Activated CD8-positive, alpha-beta memory T cell treated with anti-CD3 and anti-CD28 coated beads for 4 hours (primary cell): ENCODE measurements at regions not wholly inside any gene's neighbourhood (a gene's known extent, or its start where the extent isn't known, plus 50 kb on each side); places are given as distances from the start of the nearest gene placed in this dataset.

ENCODE experiments used
- DNase-seq, 2 donors: peaks; one replicate each; pipeline ENCODE4 v3.0.0-alpha.2; 2020; ENCODE audit warnings: low read depth in 2 of 2

DNA sequence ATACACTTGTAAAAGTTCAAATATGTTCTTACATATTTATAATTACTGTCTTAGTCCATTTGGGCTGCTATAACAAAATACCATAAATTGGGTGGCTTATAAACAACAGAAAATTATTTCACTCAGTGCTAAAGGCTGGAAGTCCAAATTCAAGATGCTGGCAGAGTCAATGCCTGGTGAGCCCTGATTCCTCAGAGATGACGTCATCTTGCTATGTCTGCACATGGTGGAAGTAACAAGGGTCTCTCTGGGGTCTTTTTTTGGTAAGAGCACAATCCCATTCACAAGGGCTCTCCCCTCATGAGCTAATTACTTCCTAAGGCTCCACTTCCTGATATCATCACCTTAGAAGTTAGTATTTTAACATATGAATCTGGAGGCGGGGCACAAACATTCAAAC, 108.0 kb upstream of the DUSP10 start:
- no peak for DNase-seq

DNA sequence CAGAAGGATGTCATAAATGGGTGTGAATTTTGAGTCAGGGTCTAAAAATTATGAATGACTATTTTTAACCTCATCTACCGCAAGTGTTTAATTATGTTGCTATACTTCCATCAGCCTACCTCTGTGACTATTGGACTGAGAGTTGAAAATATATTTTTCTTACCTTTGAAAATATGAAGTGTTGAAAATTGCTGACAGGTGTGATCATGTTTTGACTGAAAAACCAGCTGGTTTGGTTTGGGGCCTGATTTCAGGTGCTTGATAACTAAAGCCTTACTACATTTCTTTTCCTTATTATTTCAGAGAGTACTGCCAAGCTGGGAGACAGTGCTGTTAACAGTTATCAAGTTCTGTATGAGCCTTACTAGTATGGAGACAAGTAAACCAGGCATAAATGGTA, 107.2 kb upstream of the DUSP10 start:
- DNase-seq, result no peak

DNA sequence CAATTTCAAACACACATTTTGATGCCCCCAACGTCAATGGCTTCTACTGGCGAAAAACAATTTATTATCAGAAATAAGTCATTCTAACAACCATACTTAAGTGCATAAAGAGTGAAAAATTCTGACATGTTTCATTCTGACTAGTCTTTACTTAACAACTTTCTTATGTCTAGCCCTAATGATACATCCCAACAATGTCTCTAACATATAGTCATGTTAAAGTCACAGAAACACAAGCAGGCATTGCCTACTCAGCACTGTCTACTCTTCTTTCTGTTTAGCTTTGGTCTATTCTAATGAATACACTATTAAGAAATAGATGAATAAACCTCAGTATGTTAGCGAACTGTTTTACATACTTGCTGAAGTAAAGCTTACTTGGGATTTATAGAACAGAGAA, 105.8 kb upstream of the DUSP10 start:
- no peak for DNase-seq

DNA sequence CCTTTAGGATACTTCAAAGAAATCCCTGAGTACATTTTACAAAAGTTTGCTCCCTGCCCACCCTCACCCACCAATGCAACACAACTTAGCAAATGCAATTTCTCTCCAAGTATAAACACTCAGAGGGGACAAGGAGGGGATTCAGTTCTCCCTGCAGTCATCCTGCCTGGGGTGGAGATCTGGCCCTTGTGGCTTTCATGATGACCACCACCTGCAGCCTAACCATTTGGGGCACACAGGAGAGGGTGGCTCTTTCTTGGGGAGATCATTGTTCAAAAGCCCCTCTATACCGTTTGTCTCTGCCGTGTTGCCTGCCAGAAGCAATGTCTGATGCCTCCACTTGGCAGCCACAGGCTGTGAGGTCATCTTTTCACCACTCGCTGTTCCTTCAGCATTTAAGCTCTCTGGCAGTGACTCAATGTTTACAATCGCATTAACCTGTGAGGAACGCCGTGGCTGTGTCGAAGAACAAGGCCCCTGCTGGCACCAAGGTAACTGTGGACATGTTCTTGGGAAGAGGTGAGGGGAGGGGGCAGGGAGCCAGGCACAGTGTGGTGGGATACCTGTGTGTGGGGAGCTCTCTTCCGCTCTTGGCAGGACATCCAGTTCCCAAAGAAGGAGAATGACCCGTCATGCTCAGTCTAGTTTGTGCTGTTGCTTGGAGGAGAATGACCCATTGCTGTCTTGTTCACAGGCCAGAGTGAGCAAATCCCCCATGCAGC, 103.9 kb upstream of the DUSP10 start:
- no peak for DNase-seq

DNA sequence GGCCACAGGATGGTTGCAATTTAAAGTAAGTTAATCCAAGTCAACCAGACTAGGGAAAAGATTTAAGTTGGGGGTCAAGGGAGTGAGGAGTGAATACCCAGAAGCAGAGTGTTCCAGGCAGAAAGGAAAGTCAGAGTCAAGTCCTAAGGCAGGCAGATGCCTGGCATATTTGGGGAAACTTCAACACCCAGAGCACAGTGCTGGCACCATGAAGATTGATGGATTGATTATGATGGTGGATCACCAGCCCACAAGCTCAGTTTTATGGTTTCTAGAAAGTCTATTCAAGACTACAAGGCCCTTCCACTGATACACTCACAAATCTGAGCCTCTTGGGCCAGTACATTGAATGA, 100.1 kb upstream of the DUSP10 start:
- DNase-seq, result no peak

DNA sequence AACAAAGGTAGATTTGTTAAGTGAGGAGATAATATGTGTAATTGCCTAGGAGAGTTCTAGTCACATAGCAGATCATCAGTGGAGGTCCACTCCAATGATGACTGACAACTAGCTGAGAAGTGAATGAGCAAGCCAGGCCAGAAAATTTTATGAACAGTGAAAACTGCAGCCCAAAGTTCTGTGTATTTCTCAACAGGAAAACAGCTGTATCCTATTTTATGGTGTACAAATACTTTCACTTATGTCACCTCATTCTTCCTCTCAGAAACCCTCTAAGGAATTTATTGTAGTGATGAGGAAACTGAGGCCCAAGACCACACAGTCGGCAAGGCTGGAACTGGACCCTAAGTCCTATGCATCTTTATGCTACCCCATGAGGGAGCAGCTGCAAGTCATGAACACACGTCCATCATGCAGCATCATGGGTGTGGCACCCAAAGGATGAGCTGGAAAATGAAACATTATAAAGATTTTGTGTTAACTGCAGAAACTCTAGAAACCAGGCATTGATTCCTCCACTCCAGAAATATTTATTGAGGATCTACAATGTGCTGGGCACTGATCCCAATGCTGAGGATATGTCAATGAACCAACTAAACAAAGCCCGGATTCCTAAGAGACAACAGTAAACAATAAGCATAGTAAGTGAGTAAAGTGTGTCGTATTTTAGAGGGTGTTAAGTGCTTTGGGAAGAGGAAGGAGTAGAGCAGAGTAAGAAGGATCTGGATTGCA, 99.5 kb upstream of the DUSP10 start:
- DNase-seq, result no peak

DNA sequence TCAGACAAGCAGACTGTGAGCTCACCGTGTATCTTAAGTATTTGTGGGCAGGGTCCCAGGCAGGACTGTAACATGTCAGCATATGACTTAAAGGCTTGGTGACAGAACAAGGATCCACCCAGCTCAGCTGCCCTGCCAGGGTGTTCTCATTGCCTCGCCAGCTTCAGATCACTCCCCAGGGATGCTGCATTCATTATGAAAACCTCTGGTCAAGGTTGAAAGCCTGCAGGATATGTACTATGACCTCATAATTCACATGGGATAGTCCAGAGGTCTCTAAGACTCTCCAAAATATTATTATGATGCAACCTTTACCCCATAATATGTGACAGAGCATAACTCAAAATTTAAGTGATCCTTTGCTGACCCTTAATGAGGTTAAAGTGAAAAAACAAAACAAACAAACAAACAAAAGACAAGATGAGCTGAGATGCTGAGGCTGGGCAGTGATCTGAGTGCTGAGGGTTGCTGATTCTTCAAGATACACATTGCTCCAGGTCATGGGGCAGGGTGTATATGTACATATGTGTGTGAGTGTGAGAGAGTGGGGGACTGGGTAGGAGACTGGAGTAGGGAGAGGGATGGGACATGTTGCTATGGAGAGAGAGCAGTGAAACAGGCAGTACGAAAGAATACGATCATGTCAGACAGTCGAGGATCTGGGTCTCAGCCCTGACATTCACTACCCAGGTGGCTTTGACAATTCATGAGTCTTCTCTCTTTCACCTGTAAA, 98.8 kb upstream of the DUSP10 start:
- no peak for DNase-seq

DNA sequence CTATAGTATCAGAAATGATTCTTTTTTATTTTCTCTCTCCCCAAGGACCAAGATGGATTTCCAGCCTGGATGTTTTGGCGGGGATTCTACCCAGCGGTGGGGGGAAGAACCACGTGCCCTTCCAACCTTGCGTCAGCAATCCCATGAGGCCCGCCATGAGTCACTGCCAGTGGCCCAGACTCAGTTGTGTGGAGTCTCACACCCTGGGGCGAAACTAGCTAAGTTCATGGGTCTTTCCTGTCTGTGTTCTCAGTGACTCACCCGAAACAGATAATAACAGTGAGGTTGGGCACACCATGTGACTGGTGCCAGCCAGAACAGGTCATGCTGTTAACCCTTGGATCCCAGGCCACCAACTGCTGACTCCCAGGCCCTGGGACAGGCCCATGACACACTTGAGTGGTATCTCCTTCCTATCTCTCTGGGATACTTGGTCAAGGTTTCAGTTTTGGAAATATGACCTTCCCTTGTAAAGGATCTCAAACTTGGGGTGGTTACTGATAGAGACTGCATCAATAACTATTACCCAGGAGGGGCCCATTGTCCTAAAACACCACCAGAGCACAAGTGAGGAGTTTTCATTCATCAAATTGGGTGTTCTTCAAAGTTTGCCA, 98.0 kb upstream of the DUSP10 start:
- DNase-seq, result peak; percentile 64 to 68

DNA sequence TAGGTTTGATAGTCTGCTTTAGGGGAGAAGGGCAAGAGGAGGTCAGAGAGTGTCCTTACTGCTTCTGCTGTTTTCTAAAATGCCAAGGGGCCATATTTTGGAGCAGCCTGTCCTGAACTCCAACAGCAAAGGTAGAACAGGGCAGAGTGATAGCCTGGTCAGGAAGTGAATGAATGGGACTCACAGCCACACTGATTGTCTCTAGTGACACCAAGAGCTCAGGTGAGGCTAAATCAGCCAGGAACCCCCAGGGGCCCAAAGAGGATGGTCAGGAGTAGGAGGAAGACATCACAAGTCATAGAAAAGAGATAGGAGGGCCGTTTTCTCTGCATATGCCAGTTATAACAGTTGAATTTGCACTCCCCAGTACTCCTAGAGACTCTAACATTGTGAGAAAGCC, 97.4 kb upstream of the DUSP10 start:
- no peak for DNase-seq

DNA sequence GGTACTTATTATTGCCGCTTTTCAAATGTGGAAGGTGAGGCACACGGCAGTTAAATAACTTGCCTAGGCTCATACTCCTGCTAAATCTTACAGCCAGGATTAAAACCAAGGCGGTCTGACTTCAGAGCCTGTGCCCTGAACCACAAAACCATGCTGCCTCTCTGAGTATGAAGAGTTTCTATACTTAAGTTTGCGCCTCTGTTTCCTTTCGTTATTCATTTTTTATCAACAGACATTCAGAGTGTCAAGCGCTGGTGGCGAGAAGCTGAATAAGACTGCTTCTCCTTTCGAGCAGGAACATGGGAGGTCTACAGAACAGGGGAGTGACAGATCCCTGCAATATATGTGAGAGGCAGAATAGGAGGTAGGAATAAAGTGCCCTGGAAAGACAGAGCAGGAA, 96.0 kb upstream of the DUSP10 start:
- no peak for DNase-seq

DNA sequence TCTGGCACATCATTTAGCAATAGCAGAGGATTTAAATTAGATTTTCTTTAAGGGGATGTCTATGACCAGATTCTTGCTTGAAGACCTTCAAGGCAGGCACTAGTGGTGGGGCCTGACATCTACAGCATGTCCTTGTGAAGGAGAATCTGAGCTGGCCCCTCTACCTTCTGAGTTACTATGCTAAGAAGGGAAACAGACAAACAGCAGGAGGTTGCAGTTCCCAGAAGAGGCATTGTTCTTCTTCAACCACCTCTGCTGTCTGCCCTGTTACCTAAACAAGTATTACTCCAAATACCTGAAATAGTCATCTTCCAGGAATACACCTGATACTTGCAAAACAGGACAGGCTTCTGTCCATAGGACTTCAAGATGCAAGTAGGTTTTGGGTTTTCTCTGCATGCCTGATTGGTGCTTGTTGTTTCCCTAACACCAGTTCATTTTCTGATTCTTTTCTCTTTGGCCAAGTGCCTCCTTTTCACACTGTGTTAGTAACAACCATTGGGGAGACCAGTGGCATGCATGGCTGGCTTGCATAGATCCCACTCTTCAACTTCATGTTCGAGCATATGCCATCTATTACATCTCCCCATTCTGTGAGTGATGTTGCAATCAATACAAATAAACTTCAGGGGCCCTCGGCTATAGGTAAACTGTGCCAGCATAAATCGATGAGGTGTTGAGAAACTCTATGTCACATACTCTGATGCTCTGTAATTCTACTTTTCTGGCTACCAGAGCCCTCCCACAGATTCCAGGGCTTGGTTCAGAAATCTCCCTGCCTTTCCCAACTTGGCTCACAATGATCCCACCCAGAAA, 93.0 kb upstream of the DUSP10 start:
- no peak for DNase-seq

DNA sequence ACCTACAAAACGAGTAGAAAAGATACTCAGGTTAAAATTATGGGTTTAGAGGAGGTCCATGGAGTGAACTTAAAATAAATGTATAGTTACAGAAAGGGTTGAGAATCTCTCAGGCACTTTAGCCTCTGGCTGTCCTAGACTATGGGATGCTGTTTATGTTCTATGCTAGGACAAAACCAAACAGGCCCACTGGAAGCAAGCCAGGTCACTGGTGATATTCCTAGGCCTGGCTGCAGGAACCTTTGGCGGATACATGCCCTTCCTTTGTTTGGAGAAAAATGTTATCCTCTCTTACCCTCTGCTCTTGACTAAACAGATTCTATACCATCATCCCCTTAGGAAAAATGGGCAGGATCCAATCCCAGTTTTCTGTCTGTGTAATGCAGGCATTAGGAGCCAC, 90.7 kb upstream of the DUSP10 start:
- no peak for DNase-seq

DNA sequence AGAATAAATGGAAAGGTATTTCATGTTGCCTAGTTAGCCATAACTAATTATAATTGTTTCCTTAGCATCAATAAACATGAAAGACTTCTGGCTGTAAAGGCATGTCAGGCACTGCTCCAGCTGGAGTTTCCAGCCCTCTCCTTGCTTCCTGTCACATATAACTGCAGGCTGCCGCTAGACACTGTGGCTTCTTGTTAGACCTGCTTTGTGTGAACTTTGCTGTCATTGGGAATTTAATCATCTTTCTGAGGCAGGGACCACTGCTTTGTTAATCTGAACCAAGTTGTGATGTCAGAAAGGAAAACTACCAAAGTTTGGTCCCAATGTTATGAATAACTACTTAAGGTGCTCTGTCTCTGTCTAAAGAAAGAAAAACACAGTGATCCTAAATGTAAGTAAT, 90.3 kb upstream of the DUSP10 start:
- no peak for DNase-seq

DNA sequence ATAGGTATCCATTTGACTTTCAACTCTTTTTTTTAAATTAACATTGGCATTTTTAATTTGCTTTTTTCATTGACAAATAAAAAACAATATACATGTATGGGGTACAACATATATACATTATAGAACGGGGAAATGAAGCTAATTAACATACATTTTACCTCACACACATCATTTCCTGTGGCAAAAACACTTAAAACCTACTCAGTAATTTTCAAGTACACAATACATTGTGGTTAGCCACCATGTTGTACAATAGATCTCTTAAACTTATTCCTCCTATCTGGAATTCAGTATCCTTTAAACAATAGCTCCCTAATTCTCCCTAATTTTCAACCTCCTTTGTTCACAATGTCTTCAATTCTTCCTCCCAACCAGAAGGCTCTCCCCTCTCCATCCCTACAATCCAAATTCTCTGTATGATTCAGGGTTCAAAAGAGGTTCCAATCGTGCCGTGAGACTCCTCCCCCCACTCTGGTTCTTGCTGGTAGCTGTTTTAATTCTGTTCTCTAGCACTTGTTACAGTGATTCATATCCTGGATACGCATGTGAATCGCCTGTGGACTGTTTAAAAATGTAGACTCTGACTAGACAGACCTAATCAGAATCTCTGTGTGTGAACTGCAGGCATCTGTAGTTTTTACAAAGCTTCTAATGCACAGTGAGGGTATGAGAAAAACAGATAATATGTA, 87.6 kb upstream of the DUSP10 start:
- peak in 1 of 2 donors; percentile 17 for DNase-seq

DNA sequence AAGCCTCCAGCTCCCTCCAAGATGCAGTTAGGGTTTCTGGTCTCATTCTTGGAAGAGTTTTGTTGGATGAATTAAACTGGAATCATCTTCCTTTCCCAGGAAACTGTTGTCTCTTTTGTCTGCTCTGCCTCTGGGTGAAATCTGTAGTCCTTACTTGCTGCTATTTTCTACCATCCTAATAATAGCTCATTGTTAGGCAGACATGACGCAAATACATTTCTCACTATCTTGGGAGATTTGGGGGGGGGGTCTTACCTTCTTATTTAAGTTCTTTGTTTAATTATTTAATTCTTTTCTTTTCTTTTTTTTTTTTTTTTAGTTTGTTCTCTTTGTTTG, 85.4 kb upstream of the DUSP10 start:
- DNase-seq, result no peak

DNA sequence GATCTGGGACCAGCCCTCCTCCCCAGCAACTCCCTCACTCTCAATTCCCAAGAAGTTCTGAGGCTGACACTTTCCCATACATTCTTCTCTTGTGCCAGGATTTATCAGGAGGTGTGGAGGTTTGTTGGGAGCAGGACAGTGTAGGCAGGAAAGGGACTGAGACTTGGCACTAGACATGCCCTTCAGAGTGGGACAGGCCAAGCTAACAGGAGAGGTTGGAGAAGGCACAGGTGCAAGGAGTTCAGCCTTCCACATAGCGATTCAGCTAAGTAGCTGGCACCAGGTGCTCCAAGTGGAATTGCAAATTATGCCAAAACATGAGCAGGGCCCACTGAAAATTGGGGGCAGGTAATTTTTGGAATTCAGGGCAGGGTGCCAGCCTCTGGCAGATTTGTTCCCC, 83.0 kb upstream of the DUSP10 start:
- no peak for DNase-seq

DNA sequence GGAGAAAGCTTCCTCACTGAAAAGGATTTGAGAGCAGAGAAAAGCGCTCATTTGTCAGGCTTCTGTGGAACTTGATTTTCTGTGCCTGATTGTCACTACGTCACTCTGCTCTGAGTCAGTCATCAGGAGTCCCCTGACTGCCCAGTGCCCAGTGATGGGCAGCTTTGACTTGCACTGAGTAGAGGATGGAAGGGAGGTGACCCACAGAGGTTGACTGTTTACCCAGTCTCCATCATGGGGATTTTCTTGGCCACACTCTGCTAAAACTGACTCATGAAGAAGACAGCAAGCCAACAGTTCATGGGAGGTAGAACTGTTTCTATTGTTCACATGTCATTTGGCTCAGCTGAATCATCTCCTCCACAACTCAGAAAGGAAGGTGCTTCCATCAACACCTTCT, 82.1 kb upstream of the DUSP10 start:
- DNase-seq, result no peak

DNA sequence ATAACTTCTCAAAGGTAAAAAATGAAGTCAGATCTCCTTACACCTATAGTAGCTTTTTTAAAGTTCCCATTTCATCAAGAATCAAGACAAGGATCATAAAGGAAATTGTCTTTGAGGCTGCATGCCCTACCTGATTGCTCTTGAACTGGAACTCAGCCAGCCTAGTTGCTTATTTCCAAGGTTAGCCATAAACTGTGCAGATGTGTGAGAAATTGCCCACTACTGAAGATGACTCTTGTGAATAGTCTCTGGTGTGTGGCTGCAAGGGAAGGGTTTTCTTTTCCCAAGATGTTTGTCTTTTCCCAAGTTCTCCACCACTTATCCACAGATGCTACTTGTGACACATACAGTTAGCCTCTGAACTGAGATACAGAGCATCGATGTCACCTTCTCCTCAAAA, 81.7 kb upstream of the DUSP10 start:
- DNase-seq, result no peak

DNA sequence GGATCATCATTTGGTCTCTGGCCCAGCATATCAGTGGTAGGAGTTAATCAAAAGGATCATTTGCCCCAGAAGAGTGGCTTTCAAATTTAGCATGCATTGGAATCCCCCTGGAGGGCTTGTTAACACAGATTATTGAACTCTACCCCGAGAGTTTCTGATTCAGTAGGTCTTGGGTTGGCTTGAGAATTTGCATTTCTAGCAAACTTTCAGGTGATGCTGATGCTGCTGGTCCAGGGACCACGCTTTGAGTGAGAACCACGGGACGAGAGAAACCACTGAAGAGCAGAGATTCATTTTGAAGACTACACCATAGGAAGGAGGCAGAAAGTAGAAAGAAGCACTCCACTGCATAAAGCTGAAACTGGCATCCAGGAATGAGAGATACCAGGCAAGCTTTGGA, 81.3 kb upstream of the DUSP10 start:
- DNase-seq, result no peak

DNA sequence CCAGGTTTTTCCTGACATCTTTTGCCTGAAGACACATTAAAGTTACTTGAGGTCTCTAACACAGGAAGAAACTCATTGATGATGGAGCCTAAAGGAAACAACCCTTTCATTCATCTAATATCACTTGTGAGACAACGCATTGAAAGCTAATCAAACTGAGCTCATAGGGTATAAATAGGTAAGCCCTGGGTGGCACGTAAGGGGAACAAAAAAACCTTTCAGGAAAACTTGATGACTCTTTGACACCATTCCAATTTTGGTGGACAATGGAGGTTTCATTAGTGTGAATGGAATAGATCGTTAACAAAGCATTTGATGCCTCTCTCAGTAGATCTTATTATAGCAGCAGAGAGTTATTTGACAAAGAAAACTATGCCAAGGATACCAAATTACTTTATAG, 80.7 kb upstream of the DUSP10 start:
- no peak for DNase-seq

DNA sequence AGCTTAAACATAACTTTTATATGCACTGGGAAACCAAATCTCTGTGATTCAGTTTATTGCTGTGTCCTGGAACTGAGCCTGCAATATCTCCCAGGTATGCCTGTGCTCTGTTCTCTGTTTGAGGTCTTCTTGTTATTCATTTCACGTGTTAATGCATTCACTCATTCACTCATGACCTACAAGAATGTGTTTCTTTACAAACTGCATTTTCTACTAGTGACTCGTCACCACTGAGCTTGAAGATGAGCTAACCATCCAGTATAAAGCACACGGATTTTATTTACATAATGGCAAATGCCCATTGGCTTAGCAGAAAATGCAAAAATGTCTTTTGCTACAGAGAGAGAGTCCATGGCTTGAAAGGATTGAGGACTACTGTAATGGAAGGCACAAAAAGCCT, 75.0 kb upstream of the DUSP10 start:
- DNase-seq, result no peak
